Colonic mucosa (tissue), 4 donors: ENCODE measurements at regions not wholly inside any gene's neighbourhood (a gene's known extent, or its start where the extent isn't known, plus 50 kb on each side); places are given as distances from the start of the nearest gene placed in this dataset.

Experiments
- DNase-seq: peaks from one replicate; pipeline ENCODE4 v3.0.0-alpha.2; 2020
- H3K27ac ChIP-seq: fragments of 200-600 bp; one replicate; pipeline ENCODE4 v1.8.0; 2021
- H3K27me3 ChIP-seq: fragments of 200-600 bp; one replicate; pipeline ENCODE4 v1.8.0; 2021
- H3K36me3 ChIP-seq: fragments of 200-600 bp; one replicate; pipeline ENCODE4 v1.8.0; 2021
- H3K4me1 ChIP-seq: fragments of 200-600 bp; one replicate; pipeline ENCODE4 v1.8.0; 2021; ENCODE audit warnings: mild to moderate bottlenecking
- H3K4me3 ChIP-seq: fragments of 200-600 bp; one replicate; pipeline ENCODE4 v1.8.0; 2021
- H3K9ac ChIP-seq, 2 donors: one replicate each; pipeline ENCODE4 v1.7.0; 2013; ENCODE audit warnings: control low read depth in 2 of 2, low read depth in 2 of 2, low read length in 2 of 2
- H3K9me3 ChIP-seq: fragments of 200-600 bp; one replicate; pipeline ENCODE4 v1.8.0; 2021
- intact Hi-C: fragments of 100-400 bp; cut with DNase I; formaldehyde crosslinking; loops from one replicate; pipeline ENCODE4 v1.14.1; 2022
- TF ChIP-seq, protein P1 (sequence below): fragments of 200-600 bp; IDR thresholded peaks from one replicate; pipeline ENCODE4 v1.8.0; 2022; ENCODE audit warnings: antibody characterized with exemption, mild to moderate bottlenecking
- donor health status: healthy.
- donor health status: DM: no; HTN: no; CAD: no.
- donor health status: DM: no; HTN: no; CAD: no.

GRCh38 chr20:51094221-51094620 lies 71.3 kb upstream of the KCNG1 start:
- Histone ChIP-seq H3K9ac (no peak overlapping the region), H3K4me1 (no peaks in the 10 kb centered on the region), H3K27ac (no peak overlapping the region), H3K4me3 (no peak overlapping the region), H3K27me3 (peaks cover 4% of the 10 kb centered on the region), H3K9me3 (no peaks in the 10 kb centered on the region), H3K36me3 (no peaks in the 10 kb centered on the region)
- TF ChIP-seq, protein P1, sequence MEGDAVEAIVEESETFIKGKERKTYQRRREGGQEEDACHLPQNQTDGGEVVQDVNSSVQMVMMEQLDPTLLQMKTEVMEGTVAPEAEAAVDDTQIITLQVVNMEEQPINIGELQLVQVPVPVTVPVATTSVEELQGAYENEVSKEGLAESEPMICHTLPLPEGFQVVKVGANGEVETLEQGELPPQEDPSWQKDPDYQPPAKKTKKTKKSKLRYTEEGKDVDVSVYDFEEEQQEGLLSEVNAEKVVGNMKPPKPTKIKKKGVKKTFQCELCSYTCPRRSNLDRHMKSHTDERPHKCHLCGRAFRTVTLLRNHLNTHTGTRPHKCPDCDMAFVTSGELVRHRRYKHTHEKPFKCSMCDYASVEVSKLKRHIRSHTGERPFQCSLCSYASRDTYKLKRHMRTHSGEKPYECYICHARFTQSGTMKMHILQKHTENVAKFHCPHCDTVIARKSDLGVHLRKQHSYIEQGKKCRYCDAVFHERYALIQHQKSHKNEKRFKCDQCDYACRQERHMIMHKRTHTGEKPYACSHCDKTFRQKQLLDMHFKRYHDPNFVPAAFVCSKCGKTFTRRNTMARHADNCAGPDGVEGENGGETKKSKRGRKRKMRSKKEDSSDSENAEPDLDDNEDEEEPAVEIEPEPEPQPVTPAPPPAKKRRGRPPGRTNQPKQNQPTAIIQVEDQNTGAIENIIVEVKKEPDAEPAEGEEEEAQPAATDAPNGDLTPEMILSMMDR: no peak
- intact Hi-C loops: no loop called here
- DNase-seq: no peak

- Histone ChIP-seq H3K4me1 (no peaks in the 10 kb centered on the region), H3K9ac (no peak overlapping the region), H3K9me3 (no peaks in the 10 kb centered on the region), H3K4me3 (no peak overlapping the region), H3K27ac (no peak overlapping the region), H3K36me3 (no peaks in the 10 kb centered on the region), H3K27me3 (peaks cover 4% of the 10 kb centered on the region)
- intact Hi-C loops: no loop called here
- TF ChIP-seq, protein P1: no peak
- DNase-seq: no peak
Measured at GRCh38 chr20:51093240-51093763, 70.4 kb upstream of the KCNG1 start.

DNA sequence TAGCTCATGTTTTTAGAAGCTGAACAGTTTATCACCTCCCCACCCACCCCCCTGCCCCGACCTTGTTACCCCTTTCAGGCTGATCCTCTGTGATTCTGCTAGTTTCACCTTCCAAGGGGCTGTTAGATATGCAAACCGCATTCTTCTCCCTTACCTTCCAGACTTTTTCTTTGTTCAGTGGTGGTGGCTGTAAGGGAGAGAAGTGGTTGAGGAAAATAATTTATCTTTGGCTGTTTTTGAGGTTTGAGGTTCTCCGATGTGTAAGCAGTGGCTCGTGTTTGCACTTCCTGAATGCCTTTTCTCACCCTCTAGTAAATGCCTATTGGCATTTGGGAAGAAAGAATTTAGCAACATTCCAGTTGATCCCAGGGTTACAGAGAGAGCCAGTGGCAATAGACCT lies 69.4 kb upstream of the KCNG1 start:
- H3K9ac ChIP-seq: no peak overlapping the region
- intact Hi-C loops: no loop called here
- no peaks in the 10 kb centered on the region for H3K36me3 ChIP-seq
- H3K9me3 ChIP-seq: no peaks in the 10 kb centered on the region
- no peak overlapping the region for H3K27ac ChIP-seq
- H3K4me1 ChIP-seq: no peaks in the 10 kb centered on the region
- DNase-seq: no peak
- peaks cover 4% of the 10 kb centered on the region for H3K27me3 ChIP-seq
- H3K4me3 ChIP-seq: no peak overlapping the region
- TF ChIP-seq, protein P1: no peak

DNA sequence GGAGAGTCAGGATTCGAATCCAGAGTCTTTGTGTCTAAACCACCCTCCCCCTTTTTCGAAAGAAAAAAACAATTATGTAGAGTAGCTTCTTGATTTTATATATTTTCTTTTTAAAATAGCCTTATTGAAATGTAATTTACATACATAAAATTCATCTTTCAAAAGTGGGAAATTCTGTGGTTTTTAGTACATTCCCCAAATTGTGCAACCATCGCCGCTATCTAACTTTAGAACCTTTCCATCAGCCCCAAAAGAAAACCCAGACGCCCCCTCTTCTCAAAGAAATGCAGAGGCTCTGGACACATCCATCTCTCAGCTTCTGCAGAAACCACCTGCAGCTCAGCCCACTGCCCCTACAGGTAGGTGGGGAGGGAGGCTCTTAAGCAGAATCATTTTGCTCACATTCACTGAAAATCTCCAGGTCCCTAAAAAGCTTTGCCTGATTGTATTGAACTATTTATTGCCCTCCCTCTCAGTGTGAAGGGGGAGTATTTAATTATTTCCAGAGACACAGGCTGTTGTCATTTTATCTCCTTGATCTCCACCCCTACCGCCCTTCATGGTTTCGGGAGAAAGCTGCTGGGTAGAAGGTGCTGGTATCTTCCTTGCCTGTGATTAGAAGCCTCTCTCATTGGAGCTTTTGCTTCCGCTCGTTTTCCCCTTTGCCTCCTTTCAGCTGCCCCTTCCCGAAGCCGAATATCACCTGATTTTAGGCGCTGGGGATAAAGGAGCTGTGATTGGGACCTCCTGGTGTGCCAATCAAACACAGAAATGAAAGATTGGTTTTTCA lies 68.7 kb upstream of the KCNG1 start:
- no peaks in the 10 kb centered on the region for H3K4me1 ChIP-seq
- intact Hi-C loops: no loop called here
- no peaks in the 10 kb centered on the region for H3K9me3 ChIP-seq
- H3K9ac ChIP-seq: no peak overlapping the region
- no peak for DNase-seq
- H3K27me3 ChIP-seq: peaks cover 4% of the 10 kb centered on the region
- TF ChIP-seq, protein P1: no peak
- H3K36me3 ChIP-seq: no peaks in the 10 kb centered on the region
- no peak overlapping the region for H3K4me3 ChIP-seq
- H3K27ac ChIP-seq: no peak overlapping the region

- peaks cover 4% of the 10 kb centered on the region for H3K27me3 ChIP-seq
Measured at GRCh38 chr20:51089840-51090239, 66.9 kb upstream of the KCNG1 start.

More at GRCh38 chr20:51089840-51090239, 66.9 kb upstream of the KCNG1 start:
- Histone ChIP-seq H3K9me3 (no peaks in the 10 kb centered on the region), H3K4me1 (no peaks in the 10 kb centered on the region), H3K27ac (no peak overlapping the region), H3K36me3 (no peaks in the 10 kb centered on the region), H3K4me3 (no peak overlapping the region), H3K9ac (no peak overlapping the region)
- intact Hi-C loops: no loop called here
- TF ChIP-seq, protein P1: no peak
- DNase-seq: no peak
